ENCODE measurements at regions not wholly inside any gene's neighbourhood (a gene's known extent, or its start where the extent isn't known, plus 50 kb on each side); places are given as distances from the start of the nearest gene placed in this dataset.

DNA sequence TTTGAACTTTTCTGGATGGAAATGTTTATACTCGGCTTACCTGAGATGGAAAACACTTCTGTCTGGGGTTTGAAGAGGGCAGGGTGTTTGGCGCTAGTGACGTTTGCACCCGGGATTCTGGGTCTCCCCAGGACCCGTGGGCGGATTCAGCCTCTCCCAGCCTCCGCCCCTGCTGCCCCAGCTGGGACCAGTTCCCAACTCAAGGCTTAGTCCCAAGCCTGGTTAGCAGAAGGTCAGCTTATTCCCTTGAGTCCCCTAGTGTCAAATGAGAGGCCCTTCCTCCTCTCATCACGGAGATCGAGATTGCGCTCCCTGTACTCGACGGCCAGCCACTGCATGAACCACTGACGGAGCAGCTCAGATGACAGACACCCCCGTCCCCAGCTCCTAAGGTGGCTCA is 123.2 kb downstream of the RTP5 start:
- no peak for TF ChIP-seq CREB1 (IDR thresholded peaks at IDR 0.05; ENCODE audit: low read depth)
- TF ChIP-seq, protein P1, sequence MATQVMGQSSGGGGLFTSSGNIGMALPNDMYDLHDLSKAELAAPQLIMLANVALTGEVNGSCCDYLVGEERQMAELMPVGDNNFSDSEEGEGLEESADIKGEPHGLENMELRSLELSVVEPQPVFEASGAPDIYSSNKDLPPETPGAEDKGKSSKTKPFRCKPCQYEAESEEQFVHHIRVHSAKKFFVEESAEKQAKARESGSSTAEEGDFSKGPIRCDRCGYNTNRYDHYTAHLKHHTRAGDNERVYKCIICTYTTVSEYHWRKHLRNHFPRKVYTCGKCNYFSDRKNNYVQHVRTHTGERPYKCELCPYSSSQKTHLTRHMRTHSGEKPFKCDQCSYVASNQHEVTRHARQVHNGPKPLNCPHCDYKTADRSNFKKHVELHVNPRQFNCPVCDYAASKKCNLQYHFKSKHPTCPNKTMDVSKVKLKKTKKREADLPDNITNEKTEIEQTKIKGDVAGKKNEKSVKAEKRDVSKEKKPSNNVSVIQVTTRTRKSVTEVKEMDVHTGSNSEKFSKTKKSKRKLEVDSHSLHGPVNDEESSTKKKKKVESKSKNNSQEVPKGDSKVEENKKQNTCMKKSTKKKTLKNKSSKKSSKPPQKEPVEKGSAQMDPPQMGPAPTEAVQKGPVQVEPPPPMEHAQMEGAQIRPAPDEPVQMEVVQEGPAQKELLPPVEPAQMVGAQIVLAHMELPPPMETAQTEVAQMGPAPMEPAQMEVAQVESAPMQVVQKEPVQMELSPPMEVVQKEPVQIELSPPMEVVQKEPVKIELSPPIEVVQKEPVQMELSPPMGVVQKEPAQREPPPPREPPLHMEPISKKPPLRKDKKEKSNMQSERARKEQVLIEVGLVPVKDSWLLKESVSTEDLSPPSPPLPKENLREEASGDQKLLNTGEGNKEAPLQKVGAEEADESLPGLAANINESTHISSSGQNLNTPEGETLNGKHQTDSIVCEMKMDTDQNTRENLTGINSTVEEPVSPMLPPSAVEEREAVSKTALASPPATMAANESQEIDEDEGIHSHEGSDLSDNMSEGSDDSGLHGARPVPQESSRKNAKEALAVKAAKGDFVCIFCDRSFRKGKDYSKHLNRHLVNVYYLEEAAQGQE (IDR thresholded peaks at IDR 0.05; ENCODE audit: low read depth), result no peak
- no peak for TF ChIP-seq TAF1 (IDR thresholded peaks at IDR 0.05; ENCODE audit: low read depth)

DNA sequence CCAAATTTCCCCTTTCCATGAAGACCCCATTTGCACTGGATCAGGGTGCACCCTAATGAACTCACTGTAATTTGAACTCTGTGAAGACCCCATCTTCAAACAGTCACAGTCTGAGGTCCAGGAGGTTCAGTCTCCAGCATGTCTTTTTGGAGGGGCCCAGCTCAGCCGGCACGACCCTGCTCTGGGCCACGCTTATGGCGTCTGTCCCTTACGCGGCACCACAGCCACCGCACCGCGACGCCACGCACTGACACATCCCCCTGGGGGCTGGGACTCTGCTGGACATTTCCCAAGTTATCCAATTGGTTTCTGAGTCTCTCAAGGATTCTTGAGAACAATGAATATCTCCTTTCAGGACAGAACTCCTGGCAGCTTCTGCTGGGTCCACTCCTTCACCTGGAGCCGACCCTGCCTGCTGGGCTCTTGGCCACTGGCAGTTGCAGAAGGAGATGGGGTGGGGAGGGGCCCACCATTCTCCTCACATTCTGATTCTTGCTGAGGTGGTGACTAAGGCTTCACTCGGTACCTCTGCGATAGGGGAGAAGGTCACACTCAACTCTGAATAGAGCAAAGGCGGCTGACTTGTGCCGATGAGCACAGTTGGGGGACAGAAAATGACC is 124.0 kb downstream of the RTP5 start:
- TF ChIP-seq TCF12 (IDR thresholded peaks at IDR 0.05; ENCODE audit: low read depth), result no peak
- no peak for TF ChIP-seq ZBTB7A (IDR thresholded peaks at IDR 0.05; ENCODE audit: low read depth)
- TF ChIP-seq, protein P2, sequence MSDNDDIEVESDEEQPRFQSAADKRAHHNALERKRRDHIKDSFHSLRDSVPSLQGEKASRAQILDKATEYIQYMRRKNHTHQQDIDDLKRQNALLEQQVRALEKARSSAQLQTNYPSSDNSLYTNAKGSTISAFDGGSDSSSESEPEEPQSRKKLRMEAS (IDR thresholded peaks at IDR 0.05), result no peak

DNA sequence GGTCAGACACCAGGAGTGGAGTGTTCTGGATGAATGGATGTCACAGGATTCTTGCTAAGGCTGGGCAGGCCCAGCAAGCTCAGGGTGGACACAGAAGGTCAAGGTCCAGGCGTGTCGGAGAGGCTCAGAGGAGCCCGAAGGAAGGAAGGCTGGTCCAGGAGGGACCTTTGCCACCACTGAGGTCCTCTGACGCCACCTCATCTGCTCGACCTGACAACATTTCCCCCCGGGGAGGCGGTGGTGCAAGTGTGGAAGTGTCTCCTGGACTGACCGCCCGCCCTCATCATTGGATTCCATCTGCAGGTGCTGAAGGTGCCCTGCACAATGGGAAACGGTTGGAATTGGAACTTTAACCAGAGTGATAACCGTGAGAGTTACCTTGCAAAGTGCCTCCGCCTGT is 124.6 kb downstream of the RTP5 start:
- no peak for TF ChIP-seq CREB1 (IDR thresholded peaks at IDR 0.05; ENCODE audit: low read depth)

DNA sequence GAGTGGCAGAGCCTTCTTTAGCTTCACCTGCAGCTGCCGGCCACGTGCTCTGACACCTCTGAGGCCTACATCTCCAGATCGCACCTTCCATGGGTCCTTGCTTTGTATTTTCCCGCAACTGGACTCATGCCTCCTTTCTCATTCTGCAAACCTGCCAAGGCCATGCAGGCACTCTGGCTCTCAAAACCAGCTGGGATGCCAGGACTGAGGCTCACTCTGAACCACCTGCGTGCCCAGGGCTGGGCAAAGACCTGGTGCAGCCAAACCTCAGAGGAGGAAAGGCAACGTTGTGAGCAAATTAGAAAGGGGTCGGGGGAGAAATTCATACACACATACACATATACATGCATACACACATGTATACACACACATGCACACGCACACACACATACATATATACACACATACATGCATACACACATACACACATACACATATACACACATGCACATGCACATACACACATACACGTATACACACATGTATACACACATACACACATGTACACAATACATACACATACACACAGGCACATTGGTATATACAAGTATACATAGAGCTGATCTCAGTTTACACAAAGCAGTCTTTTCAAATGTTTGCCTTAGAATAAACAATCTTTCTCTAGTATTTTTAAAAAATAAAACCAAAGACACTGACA is 125.2 kb downstream of the RTP5 start:
- no peak for TF ChIP-seq CREB1 (IDR thresholded peaks at IDR 0.05; ENCODE audit: low read depth)
- TF ChIP-seq, protein P1 (IDR thresholded peaks at IDR 0.05; ENCODE audit: low read depth), result no peak

DNA sequence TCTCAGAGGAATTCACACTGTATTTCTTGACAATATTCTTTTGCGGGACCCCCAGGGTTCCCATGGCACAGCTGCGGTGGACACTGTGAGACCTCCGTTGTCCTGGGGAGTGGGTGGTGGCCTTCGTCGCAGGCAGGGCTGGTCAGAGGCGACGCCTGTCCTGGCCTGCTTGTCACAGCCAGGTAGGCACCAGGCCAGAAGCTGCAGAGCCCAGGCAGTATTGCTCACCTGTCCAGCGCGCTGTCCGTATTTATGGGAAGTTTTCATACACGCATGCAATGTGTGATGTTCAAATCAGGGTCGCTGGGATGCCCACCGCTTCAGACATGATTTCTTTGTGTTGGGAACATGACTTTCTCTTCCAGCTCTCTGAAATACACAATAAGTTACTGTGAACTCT is 126.6 kb downstream of the RTP5 start:
- TF ChIP-seq, protein P2 (IDR thresholded peaks at IDR 0.05), result no peak
- TF ChIP-seq TEAD4 (IDR thresholded peaks at IDR 0.05) (no peak), FOXM1 (IDR thresholded peaks at IDR 0.05; ENCODE audit: borderline replicate concordance, low read depth) (no peak), RAD21 (IDR thresholded peaks at IDR 0.05; ENCODE audit: low read depth) (no peak), CEBPB (IDR thresholded peaks at IDR 0.05) (no peak), YY1 (IDR thresholded peaks at IDR 0.05; ENCODE audit: low read depth) (no peak), CREB1 (IDR thresholded peaks at IDR 0.05; ENCODE audit: low read depth) (no peak), TCF12 (IDR thresholded peaks at IDR 0.05; ENCODE audit: low read depth) (no peak), EGR1 (IDR thresholded peaks at IDR 0.05) (no peak)
- TF ChIP-seq, protein P1 (IDR thresholded peaks at IDR 0.05; ENCODE audit: low read depth), result no peak
- TF ChIP-seq, protein P3, sequence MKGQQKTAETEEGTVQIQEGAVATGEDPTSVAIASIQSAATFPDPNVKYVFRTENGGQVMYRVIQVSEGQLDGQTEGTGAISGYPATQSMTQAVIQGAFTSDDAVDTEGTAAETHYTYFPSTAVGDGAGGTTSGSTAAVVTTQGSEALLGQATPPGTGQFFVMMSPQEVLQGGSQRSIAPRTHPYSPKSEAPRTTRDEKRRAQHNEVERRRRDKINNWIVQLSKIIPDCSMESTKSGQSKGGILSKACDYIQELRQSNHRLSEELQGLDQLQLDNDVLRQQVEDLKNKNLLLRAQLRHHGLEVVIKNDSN (IDR thresholded peaks at IDR 0.05), result no peak

DNA sequence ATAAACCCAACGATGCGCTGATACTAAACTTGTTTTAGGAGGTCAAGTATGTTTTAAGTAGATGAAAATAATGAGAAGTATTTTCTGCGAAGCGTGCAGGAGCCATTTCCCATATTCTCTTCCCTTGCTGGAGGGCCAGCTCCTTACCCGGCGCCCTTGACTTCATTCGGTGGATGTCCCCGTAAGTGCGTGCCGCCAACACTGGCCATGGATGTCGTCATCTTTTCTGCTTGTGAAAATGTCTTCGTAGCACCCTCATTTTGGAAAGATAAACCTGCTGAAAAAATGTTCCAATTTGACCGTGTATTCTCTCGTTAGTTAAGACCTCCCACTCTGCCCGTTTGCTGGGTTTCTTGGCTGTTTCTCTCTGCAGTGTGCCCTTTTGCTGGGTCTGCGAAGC is 127.5 kb downstream of the RTP5 start:
- TF ChIP-seq EP300 (IDR thresholded peaks at IDR 0.05; ENCODE audit: borderline replicate concordance) (no peak), EGR1 (IDR thresholded peaks at IDR 0.05) (no peak), CEBPB (IDR thresholded peaks at IDR 0.05) (no peak), FOXM1 (IDR thresholded peaks at IDR 0.05; ENCODE audit: borderline replicate concordance, low read depth) (no peak), RAD21 (IDR thresholded peaks at IDR 0.05; ENCODE audit: low read depth) (no peak), TAF1 (IDR thresholded peaks at IDR 0.05; ENCODE audit: low read depth) (no peak), NFIC (IDR thresholded peaks at IDR 0.05) (no peak), ZBTB7A (IDR thresholded peaks at IDR 0.05; ENCODE audit: low read depth) (no peak), CREB1 (IDR thresholded peaks at IDR 0.05; ENCODE audit: low read depth) (no peak), TEAD4 (IDR thresholded peaks at IDR 0.05) (no peak), TCF12 (IDR thresholded peaks at IDR 0.05; ENCODE audit: low read depth) (no peak), YY1 (IDR thresholded peaks at IDR 0.05; ENCODE audit: low read depth) (no peak)
- TF ChIP-seq, protein P2 (IDR thresholded peaks at IDR 0.05), result no peak
- TF ChIP-seq, protein P1 (IDR thresholded peaks at IDR 0.05; ENCODE audit: low read depth), result no peak
- TF ChIP-seq, protein P3 (IDR thresholded peaks at IDR 0.05), result no peak

Measured in Ishikawa (cell line).